ENCODE measurements at regions not wholly inside any gene's neighbourhood (a gene's known extent, or its start where the extent isn't known, plus 50 kb on each side); places are given as distances from the start of the nearest gene placed in this dataset.
"Not testable (repeated sequence)": the region's sequence is repeated elsewhere in the genome, so short reads cannot be mapped to it uniquely, and the experiment has no call there.

- not testable (repeated sequence) for DNase-seq
Observed at GRCh38 chr1:67907467-67907866, 74.2 kb upstream of the GNG12 start.

GRCh38 chr1:67906015-67906414, 72.7 kb upstream of the GNG12 start:
- DNase-seq, result not testable (repeated sequence)

GRCh38 chr1:67902546-67903223, 69.4 kb upstream of the GNG12 start:
- DNase-seq, result not testable (repeated sequence)

- DNase-seq, result no peak
Observed at GRCh38 chr1:67898033-67898726, 64.9 kb upstream of the GNG12 start.

GRCh38 chr1:67897270-67897949, 64.1 kb upstream of the GNG12 start:
- no peak for DNase-seq

GRCh38 chr1:67896826-67897225, 63.6 kb upstream of the GNG12 start:
- DNase-seq, result no peak

GRCh38 chr1:67894981-67895735, 61.9 kb upstream of the GNG12 start:
- DNase-seq, result no peak

- DNase-seq, result no peak
Observed at GRCh38 chr1:67893126-67893495, 59.8 kb upstream of the GNG12 start.

GRCh38 chr1:67892476-67893125, 59.3 kb upstream of the GNG12 start:
- DNase-seq, result no peak

GRCh38 chr1:67890857-67891256, 57.6 kb upstream of the GNG12 start:
- DNase-seq, result no peak

GRCh38 chr1:67889953-67890567, 56.8 kb upstream of the GNG12 start:
- no peak for DNase-seq

GRCh38 chr1:67889466-67889865, 56.2 kb upstream of the GNG12 start:
- no peak for DNase-seq

GRCh38 chr1:67888216-67889106, 55.2 kb upstream of the GNG12 start:
- no peak for DNase-seq

GRCh38 chr1:67887146-67887545, 53.9 kb upstream of the GNG12 start:
- DNase-seq, result no peak

GRCh38 chr1:67886076-67886475, 52.8 kb upstream of the GNG12 start:
- no peak for DNase-seq

GRCh38 chr1:67883069-67883468, 49.8 kb upstream of the GNG12 start:
- DNase-seq, result no peak

All from right lung (tissue), 2 donors.